ENCODE measurements at regions not wholly inside any gene's neighbourhood (a gene's known extent, or its start where the extent isn't known, plus 50 kb on each side); places are given as distances from the start of the nearest gene placed in this dataset.

DNA sequence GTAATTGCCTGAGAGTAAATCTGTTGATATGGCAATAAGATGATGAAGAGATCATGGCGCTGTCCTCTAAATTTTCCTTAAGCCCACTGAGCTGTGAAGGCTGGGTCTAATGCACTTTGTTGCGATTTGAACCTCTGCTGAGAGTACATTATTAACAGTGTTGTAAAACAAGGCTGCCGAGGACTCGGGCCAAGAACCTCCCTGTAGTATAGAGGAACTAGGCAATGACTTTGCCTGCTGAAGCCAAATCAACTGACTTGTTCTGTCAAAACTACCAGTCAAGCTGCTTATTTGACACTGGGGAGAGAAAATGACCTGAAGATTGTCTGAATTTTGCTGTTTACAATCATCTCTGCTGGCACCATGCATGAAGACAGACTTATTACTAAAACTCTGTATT, 1154.7 kb downstream of the DTWD2 start:
- no peak for DNase-seq (ENCODE audit: low read depth)
- no peak overlapping the region for H3K4me3 ChIP-seq (ENCODE audit: low read length)

DNA sequence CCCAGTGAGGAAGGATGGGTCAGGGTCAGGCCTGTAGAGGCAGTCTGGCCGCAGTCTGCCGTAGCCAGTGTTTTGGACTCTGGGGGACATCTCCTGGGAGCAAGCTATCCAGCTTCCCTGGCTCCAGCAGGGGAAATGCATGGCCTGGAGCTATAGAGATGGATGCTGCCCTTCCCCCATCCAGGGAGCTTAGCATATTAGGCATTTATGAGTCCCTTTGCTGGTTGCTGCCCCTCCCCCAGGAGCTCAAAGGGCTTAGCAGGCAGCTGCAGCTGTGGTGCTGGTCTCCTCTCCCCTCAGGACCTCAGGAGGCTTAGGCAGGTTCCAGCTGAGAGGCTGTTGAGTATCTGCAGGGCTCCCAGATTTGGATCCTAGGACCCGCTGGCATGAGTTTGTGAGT, 1158.7 kb downstream of the DTWD2 start:
- DNase-seq (ENCODE audit: low read depth) = no peak
- no peak for TF ChIP-seq CTCF (conservative IDR thresholded peaks at IDR 0.05; ENCODE audit: low read depth, low read length)
- H3K4me3 ChIP-seq (ENCODE audit: low read length) = no peak overlapping the region

More for the DNA sequence above, 1154.7 kb downstream of the DTWD2 start:
- no peak for TF ChIP-seq CTCF (conservative IDR thresholded peaks at IDR 0.05; ENCODE audit: low read depth, low read length)

- no peak for DNase-seq (ENCODE audit: low read depth)
- TF ChIP-seq CTCF (conservative IDR thresholded peaks at IDR 0.05; ENCODE audit: low read depth, low read length) = no peak
These were observed 1174.5 kb downstream of the DTWD2 start for GRCh38 chr5:117813850-117814249.

DNA sequence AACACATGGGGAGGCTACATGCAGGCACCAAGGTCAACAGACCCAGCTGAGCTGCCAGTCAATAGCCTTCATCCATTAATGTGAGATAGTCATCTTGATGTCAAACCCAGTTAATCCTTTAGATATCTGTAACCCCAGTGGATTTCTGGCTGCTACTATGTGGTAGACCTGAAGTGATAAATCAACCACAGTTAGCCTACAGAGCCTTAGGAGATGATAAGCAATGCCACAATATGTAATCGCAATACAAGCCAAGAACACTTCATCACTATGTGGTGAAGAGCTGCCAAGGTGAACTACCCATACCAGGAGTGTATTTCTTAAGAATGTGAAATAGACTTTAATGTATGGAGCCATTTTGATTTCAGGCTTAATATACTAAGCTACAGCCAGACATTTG, 1175.5 kb downstream of the DTWD2 start:
- TF ChIP-seq CTCF (conservative IDR thresholded peaks at IDR 0.05; ENCODE audit: low read depth, low read length) = no peak
- H3K4me3 ChIP-seq (ENCODE audit: low read length) = no peak overlapping the region
- DNase-seq (ENCODE audit: low read depth) = no peak

More at GRCh38 chr5:117813850-117814249, 1174.5 kb downstream of the DTWD2 start:
- no peak overlapping the region for H3K4me3 ChIP-seq (ENCODE audit: low read length)

DNA sequence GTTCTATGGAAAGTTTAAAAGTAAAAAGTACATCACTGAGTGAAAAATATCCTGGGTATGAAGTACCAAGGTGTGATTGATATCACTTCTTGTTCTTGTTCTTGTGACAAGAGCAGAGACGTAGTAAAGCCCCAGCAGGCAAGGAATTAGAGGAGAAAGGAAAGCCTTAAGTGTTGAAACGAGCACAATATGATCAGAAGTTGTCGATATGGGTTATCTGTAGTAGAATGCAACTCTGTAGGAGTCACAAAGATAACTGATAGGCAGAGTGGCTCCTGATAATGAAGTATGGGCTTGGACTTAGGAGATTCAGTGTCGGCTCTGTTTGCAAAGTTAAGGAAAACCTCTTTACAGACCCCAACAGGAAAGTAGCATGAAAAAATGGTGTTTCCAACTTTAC, 1179.1 kb downstream of the DTWD2 start:
- H3K4me3 ChIP-seq (ENCODE audit: low read length) = no peak overlapping the region
- DNase-seq (ENCODE audit: low read depth) = no peak
- no peak for TF ChIP-seq CTCF (conservative IDR thresholded peaks at IDR 0.05; ENCODE audit: low read depth, low read length)

GRCh38 chr5:117805058-117805457, 1183.3 kb downstream of the DTWD2 start:
- TF ChIP-seq CTCF (conservative IDR thresholded peaks at IDR 0.05; ENCODE audit: low read depth, low read length) = no peak
- no peak for DNase-seq (ENCODE audit: low read depth)
- H3K4me3 ChIP-seq (ENCODE audit: low read length) = no peak overlapping the region

DNA sequence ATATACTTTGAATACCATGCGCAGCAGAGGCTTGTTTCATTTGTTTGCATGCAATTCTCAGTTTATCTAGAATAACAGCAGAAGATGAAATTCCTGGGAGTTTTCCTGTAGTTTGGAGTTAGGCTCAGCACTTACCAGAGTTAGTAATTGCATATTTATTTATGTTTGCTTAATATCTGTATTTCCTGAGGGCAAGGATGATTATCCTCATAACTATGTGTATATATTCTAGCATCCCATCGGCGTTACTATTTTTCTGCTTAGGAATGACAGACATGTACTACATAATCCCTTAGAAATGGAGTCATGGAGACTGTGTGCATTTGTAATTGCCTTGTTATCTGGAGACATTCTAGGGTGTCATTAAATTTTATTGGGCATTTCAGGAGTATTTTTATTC, 1184.8 kb downstream of the DTWD2 start:
- no peak overlapping the region for H3K4me3 ChIP-seq (ENCODE audit: low read length)
- peak; percentile 58 for DNase-seq (ENCODE audit: low read depth)
- TF ChIP-seq CTCF (conservative IDR thresholded peaks at IDR 0.05; ENCODE audit: low read depth, low read length) = no peak
